OCI-LY1 (cell line): ENCODE measurements at regions not wholly inside any gene's neighbourhood (a gene's known extent, or its start where the extent isn't known, plus 50 kb on each side); places are given as distances from the start of the nearest gene placed in this dataset.

ENCODE experiments used
- CTCF ChIP-seq: fragments of 200-600 bp; sonication (generic), shearing (Covaris generic); IDR thresholded peaks from 2 replicates; pipeline ENCODE4 v1.5.1; 2017; ENCODE audit warnings: mild to moderate bottlenecking, antibody characterized with exemption, low read length, moderate library complexity, mixed read lengths
- EZH2 ChIP-seq: fragments of 200-600 bp; sonication (generic), shearing (Covaris generic); IDR thresholded peaks from 2 replicates; pipeline ENCODE4 v1.8.0; 2017; ENCODE audit warnings: borderline replicate concordance, mixed run types, mild to moderate bottlenecking, antibody characterized with exemption, low read length, moderate library complexity, mixed read lengths

- TF ChIP-seq CTCF (no peak), EZH2 (no peak)
Measured at GRCh38 chr2:52390651-52391050, 1358.7 kb upstream of the NRXN1 start.
